GM08714 (cell line): ENCODE measurements at regions not wholly inside any gene's neighbourhood (a gene's known extent, or its start where the extent isn't known, plus 50 kb on each side); places are given as distances from the start of the nearest gene placed in this dataset.

Source experiments
- H3K4me3 ChIP-seq: fragments of 200-500 bp; sonication (Bioruptor generic); 2 replicates; pipeline ENCODE4 v1.5.1; 2014; ENCODE audit warnings: mild to moderate bottlenecking, low read length, inconsistent platforms
- ZNF274 ChIP-seq: IDR thresholded peaks from 2 replicates; pipeline ENCODE4 v1.6.1; 2012; ENCODE audit warnings: mild to moderate bottlenecking, low read depth, low read length

- H3K4me3 ChIP-seq = no peak overlapping the region
- no peak for TF ChIP-seq ZNF274
Observed at GRCh38 chr9:79387101-79387835, 184.5 kb upstream of the TLE4 start.

GRCh38 chr9:79390077-79390698 is 181.6 kb upstream of the TLE4 start:
- H3K4me3 ChIP-seq = no peak overlapping the region
- no peak for TF ChIP-seq ZNF274

GRCh38 chr9:79390781-79391770 is 180.7 kb upstream of the TLE4 start:
- H3K4me3 ChIP-seq = no peak overlapping the region
- no peak for TF ChIP-seq ZNF274

- TF ChIP-seq ZNF274 = no peak
- no peak overlapping the region for H3K4me3 ChIP-seq
Observed at GRCh38 chr9:79395228-79395627, 176.5 kb upstream of the TLE4 start.

- TF ChIP-seq ZNF274 = no peak
- no peak overlapping the region for H3K4me3 ChIP-seq
Observed at GRCh38 chr9:79395755-79396154, 176.0 kb upstream of the TLE4 start.

- no peak for TF ChIP-seq ZNF274
- H3K4me3 ChIP-seq = no peak overlapping the region
Observed at GRCh38 chr9:79396168-79396567, 175.6 kb upstream of the TLE4 start.

GRCh38 chr9:79403495-79403894 is 168.3 kb upstream of the TLE4 start:
- no peak for TF ChIP-seq ZNF274

GRCh38 chr9:79408200-79408599 is 163.6 kb upstream of the TLE4 start:
- TF ChIP-seq ZNF274 = no peak
- no peak overlapping the region for H3K4me3 ChIP-seq

More at GRCh38 chr9:79403495-79403894, 168.3 kb upstream of the TLE4 start:
- H3K4me3 ChIP-seq = no peak overlapping the region

GRCh38 chr9:79408617-79409016 is 163.1 kb upstream of the TLE4 start:
- TF ChIP-seq ZNF274 = no peak

GRCh38 chr9:79409182-79409823 is 162.5 kb upstream of the TLE4 start:
- no peak for TF ChIP-seq ZNF274
- no peak overlapping the region for H3K4me3 ChIP-seq

More at GRCh38 chr9:79408617-79409016, 163.1 kb upstream of the TLE4 start:
- no peak overlapping the region for H3K4me3 ChIP-seq

GRCh38 chr9:79425840-79426239 is 145.9 kb upstream of the TLE4 start:
- no peak for TF ChIP-seq ZNF274
- H3K4me3 ChIP-seq = no peak overlapping the region

GRCh38 chr9:79428422-79428821 is 143.3 kb upstream of the TLE4 start:
- H3K4me3 ChIP-seq = no peak overlapping the region
- TF ChIP-seq ZNF274 = no peak

GRCh38 chr9:79430619-79431018 is 141.1 kb upstream of the TLE4 start:
- H3K4me3 ChIP-seq = no peak overlapping the region
- TF ChIP-seq ZNF274 = no peak

- H3K4me3 ChIP-seq = no peak overlapping the region
Observed at GRCh38 chr9:79431019-79431679, 140.6 kb upstream of the TLE4 start.

More at GRCh38 chr9:79431019-79431679, 140.6 kb upstream of the TLE4 start:
- TF ChIP-seq ZNF274 = no peak
